Choroid plexus epithelial cell (primary cell): ENCODE measurements at regions not wholly inside any gene's neighbourhood (a gene's known extent, or its start where the extent isn't known, plus 50 kb on each side); places are given as distances from the start of the nearest gene placed in this dataset.

Experiments
- DNase-seq: peaks from one replicate; pipeline ENCODE4 v3.0.0-alpha.2; 2010; ENCODE audit warnings: low read depth
- H3K4me3 ChIP-seq: 2 replicates; pipeline ENCODE4 v1.5.1; 2011; ENCODE audit warnings: low read depth, mild to moderate bottlenecking, control low read depth, low read length, moderate library complexity
- TF ChIP-seq, protein P1 (sequence below): conservative IDR thresholded peaks from 2 replicates; pipeline ENCODE4 v1.5.1; 2011; ENCODE audit warnings: low read depth, mild to moderate bottlenecking, control low read depth, inconsistent platforms, low read length, moderate library complexity

DNA sequence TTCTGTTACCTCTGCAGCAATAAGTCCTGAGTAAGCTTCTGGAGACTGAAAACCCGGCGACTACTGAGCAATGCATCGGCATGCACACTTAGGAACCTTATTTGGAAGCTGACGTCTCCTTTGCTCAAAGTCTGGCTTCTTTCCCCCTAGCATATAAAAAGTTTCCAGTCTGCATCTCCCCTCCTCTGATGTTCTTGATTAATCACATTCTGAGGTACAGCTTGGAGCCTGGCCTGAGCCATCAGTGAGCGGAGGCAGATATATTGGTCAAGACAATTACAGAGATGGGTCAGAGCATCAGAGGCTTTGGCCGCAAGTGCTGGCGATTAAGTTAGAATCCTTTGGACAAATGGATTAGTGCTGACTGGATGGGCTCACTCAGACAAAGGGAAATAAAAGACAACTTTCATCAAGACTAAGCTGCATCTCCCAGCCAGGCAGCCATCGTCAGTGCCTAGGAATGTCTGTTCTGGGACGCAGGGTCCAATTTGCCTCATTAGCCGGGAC is 140.7 kb downstream of the MTX3 start:
- DNase-seq = no peak
- TF ChIP-seq, protein P1, sequence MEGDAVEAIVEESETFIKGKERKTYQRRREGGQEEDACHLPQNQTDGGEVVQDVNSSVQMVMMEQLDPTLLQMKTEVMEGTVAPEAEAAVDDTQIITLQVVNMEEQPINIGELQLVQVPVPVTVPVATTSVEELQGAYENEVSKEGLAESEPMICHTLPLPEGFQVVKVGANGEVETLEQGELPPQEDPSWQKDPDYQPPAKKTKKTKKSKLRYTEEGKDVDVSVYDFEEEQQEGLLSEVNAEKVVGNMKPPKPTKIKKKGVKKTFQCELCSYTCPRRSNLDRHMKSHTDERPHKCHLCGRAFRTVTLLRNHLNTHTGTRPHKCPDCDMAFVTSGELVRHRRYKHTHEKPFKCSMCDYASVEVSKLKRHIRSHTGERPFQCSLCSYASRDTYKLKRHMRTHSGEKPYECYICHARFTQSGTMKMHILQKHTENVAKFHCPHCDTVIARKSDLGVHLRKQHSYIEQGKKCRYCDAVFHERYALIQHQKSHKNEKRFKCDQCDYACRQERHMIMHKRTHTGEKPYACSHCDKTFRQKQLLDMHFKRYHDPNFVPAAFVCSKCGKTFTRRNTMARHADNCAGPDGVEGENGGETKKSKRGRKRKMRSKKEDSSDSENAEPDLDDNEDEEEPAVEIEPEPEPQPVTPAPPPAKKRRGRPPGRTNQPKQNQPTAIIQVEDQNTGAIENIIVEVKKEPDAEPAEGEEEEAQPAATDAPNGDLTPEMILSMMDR = no peak
- no peak overlapping the region for H3K4me3 ChIP-seq

DNA sequence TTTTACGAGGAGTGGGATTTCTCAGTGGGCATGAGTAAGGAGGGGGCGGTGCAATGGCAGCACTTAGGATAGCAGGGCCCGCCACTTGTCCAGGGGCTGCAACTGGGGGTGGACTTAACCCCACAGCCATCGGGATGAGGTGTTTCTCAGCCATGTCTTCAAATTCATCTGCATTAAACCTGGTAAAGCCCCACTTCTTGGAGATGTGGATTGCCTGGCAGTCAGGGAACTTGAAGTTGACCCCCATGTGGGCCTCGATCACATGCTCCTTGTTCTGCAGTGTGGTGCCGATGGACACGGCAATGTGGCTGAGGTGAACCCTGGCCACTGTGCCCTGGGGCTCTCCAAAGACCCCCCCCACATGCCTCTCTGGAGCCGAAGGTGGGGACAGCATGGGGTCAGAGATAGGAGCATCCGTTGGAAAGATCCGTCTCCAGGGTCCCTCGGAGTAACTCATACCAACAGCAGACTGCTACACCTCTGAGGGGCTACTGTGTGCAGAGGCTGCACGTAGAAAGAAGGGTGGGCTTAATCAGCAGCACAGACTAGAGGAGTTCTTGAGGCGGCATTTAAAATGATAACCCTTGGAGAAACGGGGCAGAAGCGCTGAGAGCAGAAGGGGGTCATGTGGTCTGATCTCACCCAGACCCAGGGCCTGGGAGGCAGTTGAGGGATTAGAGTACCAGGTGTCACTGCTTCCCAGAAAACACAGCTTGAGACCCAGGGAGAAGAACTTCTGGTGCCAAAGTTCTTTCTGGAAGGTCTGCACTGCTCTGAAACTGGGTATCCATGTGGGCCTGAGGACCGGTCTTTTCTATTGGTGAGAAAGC is 141.4 kb downstream of the MTX3 start:
- DNase-seq = no peak
- TF ChIP-seq, protein P1 = no peak
- H3K4me3 ChIP-seq = no peak overlapping the region
